NCI-H2227 (cell line): ENCODE measurements at regions not wholly inside any gene's neighbourhood (a gene's known extent, or its start where the extent isn't known, plus 50 kb on each side); places are given as distances from the start of the nearest gene placed in this dataset.

Experiments
- DNase-seq: peaks from one replicate; lab custom pipeline; 2025; ENCODE audit not compliant: unreplicated experiment; lab: John Stamatoyannopoulos, UW

DNA sequence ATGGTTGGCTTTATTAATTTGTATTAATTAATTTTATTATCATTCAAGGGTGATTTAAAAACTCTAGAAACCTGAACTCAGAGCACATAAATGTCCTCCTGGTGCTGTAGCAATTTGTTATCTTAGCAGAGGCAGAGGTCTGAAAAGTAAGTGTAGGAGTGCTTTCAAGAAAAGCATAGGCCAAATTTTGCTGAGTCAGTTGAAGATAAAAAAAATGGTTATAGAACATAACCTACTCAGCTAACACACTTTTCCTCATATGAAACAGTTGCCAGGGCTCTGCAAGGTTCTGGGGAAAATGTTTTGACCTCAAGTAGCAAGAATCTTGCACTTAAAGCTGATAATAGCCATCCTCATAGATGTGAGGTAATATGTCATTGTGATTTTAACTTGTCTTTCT lies 53.5 kb upstream of the CHODL start:
- peak; percentile 52 for DNase-seq

DNA sequence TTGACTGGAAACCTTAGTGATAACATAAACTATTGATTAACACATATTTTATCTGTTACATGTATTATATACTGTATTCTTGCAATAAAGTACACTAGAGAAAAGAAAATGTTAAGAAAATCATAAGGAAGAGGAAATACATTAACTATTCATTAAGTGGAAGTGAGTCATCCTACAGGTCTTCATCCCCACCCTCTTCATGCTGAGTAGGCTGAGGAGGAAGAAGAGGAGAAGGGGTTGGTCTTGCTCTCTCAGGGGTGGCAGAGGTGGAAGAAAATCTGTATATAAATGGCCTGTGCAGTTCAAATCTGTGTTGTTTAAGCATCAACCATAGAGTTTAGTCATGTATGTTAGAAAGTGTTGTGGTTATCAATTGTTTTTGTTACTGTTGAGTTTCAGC lies 66.1 kb upstream of the CHODL start:
- DNase-seq, result no peak

DNA sequence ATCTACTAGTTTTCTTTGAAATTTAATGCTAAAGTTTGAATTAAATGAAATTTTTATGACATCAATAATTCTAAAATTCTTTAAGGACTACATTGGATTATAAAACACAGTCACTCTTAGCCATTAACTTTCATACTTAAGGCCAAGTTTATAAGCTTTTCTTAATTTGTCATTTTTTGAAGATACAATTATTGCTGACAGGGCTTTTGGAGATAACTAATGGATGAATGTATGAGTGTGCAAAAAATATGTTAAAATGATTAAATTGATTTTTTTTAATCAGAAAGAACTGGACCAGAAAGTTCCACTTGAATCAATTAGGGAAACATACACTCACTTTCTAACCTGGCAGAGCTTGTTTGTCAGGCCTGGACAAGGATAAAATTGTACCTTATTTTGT lies 70.3 kb upstream of the CHODL start:
- DNase-seq, result no peak

DNA sequence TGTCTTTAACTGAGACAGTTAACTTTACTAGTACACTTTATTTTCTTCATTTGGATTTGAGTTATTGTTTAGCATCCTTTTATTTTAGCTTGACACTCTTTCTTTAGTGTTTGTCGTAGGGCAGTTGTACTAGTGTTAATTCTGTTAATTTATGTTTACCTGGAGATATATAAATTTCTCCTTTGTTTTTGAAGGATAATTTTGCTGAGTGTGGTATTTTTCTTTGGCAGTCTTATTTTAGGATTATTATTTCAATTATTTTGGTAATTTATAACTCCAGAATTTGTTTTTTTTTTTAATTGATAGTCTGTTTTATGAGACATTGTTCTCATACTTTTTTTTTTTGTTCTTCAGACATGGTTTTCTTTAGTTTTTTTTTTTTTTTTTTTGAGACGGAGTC lies 73.8 kb upstream of the CHODL start:
- DNase-seq, result no peak

DNA sequence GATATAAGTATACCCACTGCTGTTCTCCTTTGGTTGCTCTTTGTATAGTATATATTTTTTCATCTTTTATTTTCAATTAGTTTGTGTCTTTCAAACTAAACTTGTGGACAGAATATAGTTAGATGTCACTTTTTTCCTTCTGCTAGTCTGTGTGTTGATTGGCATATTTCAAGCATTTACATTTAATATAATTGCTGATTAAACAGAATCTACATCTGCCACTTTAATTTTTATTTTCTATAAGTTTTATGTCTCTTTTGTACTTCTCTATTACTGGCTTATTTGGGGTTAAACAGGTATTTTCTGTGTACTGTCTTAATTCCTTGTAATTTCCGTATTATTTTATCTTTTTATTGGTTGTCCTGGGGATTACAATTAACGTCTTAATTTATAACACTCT lies 74.4 kb upstream of the CHODL start:
- DNase-seq, result no peak

DNA sequence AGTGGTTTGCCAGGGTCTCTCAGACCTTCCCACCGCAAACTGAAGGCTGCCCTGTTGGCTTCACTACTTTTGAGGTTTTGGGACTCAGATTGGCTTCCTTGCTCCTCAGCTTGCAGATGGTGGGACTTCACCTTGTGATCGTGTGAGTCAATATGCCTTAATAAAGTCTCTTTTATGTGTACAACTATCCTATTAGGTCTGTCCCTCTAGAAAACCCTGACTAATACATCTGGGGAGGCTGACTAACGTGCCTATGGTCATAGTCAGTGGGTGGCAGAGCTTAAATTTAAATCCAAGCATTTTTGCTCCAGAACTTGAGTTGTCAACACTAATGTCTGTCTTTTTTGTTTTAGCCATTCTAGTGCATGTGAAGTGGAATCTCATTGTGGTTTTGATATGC lies 76.5 kb upstream of the CHODL start:
- DNase-seq, result no peak

DNA sequence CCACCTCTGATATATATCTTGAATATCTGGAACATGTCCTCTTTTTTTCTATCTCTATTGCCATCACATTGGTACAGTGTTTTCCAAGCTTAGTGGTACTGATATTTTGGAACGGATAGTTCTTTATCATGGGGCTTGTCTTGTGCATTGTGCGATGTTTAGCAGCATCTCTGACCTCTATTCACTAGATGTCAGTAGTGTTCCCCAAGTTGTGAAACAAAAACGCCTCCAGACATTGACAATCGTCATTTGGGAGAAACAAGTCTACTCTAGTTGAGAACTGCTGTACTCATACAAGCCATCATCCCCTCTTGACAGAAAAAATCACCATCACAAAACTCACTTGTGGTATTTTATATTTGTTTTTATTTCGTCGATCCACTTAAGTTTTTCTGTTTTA lies 79.7 kb upstream of the CHODL start:
- no peak for DNase-seq

DNA sequence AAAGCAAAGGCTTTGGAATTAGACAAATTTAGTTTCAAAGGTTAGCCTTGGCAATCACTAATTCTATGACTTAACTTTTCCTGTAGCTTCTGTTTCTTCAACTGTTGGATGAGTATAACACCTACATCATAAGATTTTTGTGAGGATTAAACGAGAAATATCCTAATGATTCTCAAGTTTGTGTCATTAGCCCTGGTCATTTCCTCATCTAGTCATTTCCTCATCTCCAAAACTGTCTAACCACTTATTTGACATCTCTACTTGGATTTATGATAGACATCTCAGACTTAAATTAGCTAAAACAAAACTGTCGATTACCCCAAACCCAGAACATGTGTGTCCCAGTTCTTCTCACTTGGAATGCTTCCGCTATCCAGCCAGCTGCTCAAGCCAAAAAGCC lies 80.2 kb upstream of the CHODL start:
- no peak for DNase-seq

DNA sequence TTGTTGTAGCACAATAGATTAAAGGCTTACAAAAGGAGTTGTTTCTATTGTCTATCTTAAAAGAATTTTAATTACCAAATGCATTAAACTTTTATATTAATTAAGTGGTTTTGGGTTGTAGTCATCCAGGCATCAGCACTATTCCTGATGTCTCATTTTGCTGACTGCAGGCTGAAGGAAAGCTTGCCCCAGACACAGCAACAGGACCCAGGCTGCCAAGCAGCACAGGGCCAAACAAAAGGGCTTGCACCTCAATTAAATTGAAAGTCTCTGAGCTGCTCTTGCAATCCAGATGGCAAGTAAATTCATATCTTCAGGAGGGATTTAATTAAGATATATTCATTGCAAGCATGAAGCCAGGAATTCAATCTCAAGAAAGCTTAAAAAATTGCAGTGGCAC lies 80.7 kb upstream of the CHODL start:
- DNase-seq, result no peak

DNA sequence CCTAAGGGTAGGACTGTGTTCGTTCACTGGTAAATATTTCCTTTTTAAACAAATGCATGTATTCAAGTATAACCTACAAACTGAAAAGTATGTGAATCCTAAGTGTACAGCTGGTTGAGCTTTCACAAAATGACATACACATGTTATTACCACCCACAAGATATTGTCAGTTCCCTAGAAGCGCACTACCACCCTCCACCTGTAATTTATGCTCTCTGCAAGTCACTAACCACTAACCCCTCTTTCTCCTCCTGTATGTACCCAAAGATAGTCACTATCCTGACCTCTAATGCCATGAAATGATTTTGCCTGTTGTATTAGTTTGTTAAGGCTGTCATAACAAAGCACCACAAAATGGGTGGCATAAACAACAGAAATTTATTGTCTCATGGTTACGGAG lies 82.8 kb upstream of the CHODL start:
- no peak for DNase-seq

DNA sequence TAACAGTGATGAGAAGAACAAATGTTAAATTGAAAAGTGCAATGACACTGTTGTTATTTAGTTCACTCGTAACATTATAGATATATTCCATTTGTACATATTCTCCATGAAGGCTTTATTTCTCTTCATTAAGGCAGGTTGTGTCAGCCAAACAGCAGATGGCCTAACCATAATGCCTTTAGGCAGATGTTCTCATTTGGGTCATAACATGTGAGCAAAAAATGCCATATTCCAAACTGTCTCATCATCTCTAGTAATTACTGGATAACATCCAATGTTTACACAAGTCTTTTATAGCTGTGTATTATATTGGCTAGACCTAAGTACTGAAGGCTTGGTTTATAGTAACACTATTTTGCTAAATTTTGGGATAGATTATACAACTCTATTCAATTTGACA lies 87.2 kb upstream of the CHODL start:
- DNase-seq, result no peak

DNA sequence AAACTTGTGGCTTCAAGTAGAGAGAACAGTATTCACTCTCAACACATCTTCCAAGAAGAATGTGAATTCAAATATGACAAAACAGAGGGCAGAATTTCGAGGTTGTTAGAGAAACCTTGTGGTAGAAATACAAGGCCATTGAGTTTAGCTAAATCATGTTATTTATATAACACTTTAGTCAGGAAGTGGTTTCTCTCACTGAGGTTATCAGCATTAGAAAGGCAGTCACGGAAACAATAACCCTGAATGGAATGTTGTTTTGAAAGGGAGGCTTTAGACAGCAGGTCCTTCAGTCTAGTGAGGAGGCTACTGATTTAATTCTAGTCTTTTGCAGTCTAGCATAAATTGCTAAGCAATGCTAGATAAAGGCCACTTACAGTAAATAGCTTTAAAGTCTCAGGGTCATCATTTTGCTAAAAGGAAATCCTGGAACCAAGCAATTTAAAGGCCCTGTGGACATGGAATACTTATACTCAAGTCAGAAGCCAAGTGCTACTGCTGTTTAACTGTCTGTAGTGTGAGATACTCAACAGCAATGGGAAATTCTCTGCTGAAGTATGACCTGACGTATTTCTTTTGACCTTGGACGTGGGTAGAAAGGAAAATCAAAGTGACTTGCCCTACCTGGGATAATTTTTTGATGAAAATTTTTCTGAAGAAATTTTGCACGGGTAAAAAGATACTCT lies 89.0 kb upstream of the CHODL start:
- peak; percentile 86 for DNase-seq

DNA sequence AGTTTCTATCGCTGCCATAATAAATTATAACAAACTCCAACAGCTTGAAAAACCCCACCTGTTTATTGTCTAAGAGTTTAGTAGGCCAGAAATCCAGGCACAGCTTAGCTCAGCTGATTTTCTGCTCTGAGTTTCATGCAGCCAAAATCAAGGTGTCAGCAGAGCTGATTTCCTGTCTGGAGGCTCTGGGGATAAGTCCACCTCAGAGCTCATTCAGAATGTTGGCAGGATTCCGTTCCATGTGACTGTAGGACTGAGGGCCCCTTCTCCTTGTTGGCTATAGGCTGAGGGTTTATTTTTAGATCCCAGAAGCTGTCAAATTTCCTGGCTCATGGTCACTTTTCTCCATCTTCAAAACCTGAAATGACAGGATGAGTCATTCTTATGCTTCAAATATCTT lies 91.6 kb upstream of the CHODL start:
- no peak for DNase-seq

DNA sequence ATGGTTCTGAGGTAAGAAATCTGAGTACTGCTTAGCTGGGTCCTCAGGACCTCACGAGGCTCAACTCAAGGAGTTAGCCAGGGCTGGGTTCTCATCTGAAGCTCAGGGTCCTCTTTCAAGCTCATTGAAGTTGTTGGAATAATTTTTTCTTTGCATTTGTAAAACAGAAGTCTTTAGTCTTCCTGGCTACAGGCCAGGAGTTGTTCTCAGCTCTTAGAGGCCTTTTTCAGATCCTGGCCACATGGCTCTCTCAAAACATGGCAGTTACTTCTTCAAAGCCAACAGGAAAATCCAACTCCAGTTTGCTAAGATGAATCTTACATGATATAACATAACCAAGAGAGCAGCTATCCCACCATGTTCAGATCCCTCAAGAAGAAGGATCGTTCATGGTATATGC lies 92.3 kb upstream of the CHODL start:
- DNase-seq, result no peak

DNA sequence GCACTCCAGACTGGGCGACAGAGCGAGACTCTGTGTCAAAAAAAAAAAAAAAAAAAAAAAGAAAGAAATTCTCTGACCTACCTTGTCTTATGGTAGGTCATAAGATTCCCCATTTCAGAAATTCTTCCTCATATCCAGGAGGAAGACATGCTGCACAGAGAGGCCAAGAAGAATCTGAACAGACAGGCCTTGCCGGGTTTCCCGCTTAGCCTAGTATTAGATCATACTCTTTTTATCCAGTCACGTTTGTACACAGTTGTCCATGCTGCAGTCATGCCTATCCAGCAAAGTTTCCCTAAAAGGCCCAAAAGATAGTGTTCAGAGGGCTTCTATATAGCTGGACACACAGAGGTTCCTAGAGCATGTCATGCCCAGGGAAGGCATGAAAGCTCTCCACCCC lies 93.6 kb upstream of the CHODL start:
- DNase-seq, result no peak

DNA sequence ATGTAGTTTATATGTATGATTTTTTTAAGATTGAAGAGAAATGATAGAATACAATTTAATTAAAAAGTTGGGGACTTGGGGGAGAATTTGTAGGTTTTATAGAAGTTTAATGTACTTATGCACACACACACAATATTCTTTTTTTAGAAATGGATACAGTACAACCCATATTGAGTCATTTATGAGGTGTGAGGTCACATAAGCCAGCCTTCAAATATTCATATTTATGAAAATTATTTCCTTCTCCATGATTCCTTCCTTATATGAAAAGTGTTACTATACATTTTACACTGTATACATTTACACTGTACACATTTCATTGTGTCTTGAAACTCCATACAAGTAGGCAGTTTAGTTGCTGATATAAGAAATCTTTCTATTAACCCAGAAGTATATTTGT lies 96.2 kb upstream of the CHODL start:
- DNase-seq, result no peak

DNA sequence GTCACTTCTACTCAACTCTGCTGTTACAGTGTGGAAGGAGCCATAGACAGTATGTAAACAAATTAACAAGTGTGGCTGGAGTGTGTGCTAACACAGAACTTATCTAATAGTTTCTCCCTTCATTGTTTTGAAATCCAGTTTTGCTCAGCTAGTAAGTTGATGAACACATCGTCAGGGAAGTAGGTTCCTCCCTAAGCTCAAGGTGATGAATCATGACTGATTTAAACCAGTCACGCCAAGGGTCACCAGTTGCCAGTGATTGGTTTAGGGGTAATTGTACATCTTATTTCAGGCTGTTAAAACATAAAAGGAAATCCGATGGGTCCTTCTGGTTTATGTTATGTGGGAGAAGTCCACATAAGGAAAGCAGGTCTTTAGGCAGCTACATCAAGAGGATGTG lies 97.0 kb upstream of the CHODL start:
- no peak for DNase-seq

DNA sequence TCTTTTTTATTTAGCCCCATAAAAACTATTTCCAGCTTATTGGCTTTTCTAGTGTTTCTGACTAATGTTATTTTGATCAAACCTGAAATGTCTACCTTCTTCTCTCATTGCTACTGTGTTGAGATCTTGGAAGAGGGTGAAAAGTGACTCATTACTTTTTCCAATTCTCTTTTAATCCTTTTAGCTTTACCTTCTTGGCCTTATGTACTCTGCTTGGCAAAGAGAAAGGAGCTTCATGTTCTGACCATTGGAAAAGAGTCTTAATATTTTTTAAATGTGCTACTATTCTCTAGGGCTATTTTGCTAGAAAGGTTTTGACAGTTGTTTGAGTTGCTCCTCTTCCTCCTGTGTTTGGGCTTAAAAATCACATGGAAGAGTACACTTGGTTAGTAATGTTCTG lies 97.8 kb upstream of the CHODL start:
- no peak for DNase-seq

DNA sequence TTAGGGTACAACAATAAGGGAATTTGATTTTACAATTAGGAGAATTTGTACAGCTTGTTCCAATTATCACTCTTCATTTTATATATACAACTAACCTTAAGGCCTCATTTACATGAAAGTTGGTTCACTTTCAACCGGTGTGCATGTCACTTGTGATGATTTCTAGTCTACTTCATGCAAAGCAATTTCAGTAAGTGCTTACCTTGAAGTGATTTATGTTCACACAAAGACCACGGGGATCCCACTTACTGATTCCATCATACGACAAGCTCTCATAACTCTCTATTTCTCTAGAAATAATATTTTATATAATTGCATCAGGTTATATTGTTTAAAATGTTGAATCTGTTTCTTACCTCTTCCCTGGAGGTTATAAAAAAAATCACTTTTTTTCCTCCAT lies 100.3 kb upstream of the CHODL start:
- no peak for DNase-seq

DNA sequence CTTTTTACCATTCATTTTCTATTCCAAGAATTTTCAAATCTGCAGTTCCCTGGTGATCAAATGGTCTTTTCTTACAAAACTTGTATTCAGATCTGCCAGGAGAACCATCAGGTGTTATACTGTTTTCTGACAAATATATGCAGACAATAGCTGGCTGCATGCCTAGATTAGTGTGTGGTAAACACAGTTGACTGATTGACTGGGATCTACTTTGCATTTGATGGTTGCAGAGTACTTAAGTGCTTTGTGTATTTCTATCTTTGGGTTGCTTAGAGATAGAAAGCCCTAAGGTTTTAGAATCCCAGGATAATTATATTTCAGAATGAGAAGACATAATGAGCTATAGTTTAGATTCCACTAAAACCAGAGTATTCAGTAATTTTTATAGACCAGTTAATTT lies 102.0 kb upstream of the CHODL start:
- no peak for DNase-seq

DNA sequence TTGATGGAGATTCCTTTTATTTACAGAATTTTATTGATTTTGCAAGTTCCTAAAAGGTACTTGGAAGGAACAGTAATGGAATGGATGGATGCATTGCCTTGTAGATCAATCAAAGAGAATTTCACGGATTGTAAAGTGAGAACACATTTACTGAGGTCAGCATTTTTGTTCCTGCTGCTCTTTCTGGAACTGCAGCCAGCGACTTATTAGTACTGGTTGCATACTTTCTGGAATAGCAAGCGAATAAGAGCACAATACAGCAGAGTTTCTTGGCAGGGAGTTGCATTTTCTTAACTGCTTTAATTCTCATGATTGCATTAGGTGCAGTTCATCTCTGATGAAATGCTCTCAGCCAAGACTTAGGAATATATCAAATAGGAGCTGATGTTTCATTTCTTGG lies 106.1 kb upstream of the CHODL start:
- DNase-seq, result no peak

DNA sequence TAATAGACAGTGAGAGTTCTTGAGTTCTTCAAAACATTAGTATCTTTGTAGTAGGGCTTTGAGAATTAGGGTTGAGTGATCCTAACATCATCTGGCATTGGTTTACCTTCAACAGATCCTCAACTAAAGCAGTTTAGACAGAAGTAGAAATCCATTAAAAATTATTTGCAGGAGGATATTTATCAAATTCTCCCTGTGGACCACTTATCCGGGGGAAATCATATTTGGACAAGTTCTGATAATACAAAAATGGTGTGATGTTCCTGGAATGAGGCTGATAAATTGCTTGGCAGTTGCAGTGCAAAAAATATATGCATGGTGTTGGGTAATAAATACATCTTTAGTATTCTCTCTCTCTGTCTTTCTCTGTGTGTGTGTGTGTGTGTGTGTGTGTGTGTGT lies 115.1 kb upstream of the CHODL start:
- DNase-seq, result no peak

DNA sequence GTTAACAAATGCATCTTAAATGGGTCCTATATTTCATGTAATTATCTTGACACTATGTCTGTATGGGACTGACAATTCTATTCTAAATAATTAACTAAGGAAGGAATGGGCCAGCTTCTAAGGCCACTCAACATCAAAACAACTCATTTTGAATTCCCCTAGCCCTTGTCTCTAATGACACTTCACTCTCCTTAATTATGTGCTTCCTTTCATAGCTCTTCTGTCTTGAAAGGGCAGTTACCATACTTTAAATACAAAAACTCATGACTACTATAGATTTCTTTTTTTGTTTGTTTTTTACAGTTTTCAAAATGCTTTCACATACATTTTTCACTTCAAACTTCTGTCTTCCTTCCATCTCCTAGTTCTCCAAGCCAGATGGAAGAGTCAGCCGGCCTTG lies 126.1 kb upstream of the CHODL start:
- DNase-seq, result no peak

DNA sequence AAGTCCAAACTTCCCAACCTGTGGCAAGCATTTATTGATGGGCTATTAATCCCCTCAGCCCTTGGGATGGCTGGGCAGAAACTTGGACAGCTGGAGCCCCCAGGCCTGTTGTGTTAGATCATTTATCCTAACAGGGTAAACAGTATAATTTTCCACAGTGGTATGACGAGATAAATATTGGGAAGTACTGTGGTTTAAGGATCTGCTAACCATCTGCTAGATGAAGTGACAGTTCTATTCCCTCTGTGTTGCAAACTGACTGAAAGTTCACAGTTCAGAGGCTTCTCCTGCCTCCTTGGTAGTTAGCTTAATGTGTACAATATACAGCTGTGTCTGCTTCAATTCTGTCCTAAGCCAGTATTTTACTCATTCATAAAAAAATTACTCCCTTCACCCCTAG lies 127.5 kb upstream of the CHODL start:
- DNase-seq, result no peak
